Amniotic epithelial cell (primary cell): ENCODE measurements at regions not wholly inside any gene's neighbourhood (a gene's known extent, or its start where the extent isn't known, plus 50 kb on each side); places are given as distances from the start of the nearest gene placed in this dataset.

Source experiments
- DNase-seq: peaks from one replicate; pipeline ENCODE4 v3.0.0-alpha.2; 2010; ENCODE audit warnings: low read depth

DNA sequence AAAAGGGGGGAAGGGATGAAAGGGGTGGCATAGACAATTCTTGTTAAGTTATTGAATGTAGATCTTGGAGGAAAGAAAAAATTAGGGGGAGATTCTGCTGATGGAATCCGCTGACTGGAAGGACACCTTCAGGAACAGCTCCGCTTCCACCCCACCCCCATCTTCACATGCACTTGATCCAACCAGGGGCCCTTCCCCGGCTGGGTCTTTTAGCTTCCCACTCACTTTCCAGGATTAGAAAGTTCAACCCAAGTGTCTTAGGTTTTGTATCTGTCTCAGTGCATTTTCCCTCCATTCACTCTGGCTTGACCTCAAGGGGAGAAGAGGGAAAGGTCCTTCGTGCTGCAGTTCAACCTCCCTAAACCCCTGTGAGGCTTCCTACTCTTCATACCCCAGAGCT, 141.4 kb downstream of the IRS2 start:
- no peak for DNase-seq

GRCh38 chr13:109644069-109644750, 142.2 kb downstream of the IRS2 start:
- no peak for DNase-seq

DNA sequence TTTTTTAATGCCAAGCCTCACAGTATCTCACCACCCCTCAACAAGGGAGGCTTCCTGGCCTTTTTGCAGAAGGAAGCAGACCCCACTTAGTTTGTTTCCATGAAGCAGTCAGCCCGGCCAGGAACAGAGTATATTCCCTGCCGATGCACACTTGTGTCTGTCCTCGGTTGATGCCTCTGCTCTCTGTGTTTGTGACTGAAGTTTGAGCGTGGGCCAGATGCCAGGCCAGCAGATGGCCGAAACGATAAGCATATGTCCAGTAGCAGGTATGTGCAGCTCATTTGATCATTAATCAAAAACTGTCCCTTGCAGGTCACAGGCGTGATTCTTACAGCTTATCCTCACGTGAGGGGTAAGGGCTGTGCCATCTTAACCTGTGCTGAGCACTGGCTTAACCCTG, 144.0 kb downstream of the IRS2 start:
- no peak for DNase-seq

DNA sequence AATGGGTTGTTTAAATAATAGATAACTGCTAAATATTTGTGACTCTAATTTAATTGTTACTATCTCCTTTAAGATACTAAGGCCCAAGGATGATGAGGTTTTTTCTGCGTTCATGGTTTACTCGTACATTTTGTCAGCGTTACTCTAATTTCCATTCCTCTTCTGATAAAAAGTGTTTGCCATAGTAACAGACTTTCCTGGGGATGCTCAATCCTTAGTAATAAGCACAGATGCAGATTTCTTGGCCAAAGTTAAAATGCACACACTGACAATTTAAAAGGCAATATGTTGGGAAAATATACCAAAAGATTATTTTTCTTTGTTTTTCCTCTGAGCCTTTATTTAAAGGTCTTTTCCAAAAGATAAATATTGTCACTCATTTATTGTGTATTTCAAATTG, 149.6 kb downstream of the IRS2 start:
- DNase-seq: no peak

DNA sequence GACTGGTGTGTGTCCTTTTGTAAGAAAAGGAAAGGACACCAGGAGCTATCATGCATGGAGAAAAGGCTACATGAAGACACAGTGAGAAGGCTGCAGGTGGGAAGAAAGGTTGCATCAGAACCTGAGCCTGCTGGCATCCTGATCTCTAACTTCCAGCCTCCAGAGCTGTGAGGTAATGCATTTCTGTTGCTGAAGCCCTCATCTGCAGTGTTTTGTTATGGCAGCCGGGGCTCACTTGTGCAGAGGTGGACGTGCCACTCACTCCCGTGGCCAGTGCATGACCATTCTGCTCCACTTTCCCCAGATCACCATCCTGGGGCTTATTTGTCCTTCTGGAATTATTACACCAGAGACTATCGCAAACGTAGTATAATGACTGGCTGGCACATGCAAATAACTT, 155.3 kb downstream of the IRS2 start:
- DNase-seq: no peak

DNA sequence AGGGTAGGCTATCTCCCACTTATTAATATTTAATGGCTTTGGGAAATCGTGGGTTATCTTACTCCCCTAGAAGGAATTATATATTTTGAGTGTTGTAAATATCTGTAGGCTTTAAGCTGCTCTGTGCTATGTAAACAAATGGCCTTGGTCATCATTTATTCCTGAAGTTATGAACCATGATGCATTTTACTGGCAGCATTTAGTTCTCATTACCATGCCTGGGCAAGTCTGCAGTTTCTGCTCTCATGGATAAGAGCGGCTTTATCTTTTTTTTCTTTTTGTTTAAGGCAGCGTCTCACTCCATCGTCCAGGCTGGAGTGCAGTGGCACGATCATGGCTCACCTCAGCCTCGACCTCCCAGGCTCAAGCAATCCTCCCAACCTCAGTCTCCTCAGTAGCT, 156.1 kb downstream of the IRS2 start:
- no peak for DNase-seq

DNA sequence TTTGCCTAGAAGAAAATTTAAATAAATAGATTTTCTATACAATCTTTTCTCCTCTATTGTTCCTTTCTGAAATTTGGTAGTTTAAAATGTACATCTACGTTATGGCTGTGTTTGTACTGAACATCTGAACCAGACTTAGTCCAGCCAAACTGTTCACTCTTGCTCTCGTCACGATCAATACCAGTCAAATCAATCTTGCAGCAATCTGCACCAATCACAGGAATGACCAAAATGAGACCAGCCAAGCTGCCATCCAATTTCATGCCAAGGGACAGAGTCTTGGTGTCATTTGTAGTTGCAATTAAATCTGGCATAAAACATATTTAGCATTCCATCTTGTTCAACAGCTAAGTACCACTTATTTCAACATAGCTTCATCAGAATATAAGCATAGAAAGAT, 156.6 kb downstream of the IRS2 start:
- DNase-seq: no peak

- peak; percentile 51 for DNase-seq
These were observed 158.1 kb downstream of the IRS2 start for GRCh38 chr13:109628251-109628699.

- no peak for DNase-seq
These were observed 158.7 kb downstream of the IRS2 start for GRCh38 chr13:109627649-109628048.

DNA sequence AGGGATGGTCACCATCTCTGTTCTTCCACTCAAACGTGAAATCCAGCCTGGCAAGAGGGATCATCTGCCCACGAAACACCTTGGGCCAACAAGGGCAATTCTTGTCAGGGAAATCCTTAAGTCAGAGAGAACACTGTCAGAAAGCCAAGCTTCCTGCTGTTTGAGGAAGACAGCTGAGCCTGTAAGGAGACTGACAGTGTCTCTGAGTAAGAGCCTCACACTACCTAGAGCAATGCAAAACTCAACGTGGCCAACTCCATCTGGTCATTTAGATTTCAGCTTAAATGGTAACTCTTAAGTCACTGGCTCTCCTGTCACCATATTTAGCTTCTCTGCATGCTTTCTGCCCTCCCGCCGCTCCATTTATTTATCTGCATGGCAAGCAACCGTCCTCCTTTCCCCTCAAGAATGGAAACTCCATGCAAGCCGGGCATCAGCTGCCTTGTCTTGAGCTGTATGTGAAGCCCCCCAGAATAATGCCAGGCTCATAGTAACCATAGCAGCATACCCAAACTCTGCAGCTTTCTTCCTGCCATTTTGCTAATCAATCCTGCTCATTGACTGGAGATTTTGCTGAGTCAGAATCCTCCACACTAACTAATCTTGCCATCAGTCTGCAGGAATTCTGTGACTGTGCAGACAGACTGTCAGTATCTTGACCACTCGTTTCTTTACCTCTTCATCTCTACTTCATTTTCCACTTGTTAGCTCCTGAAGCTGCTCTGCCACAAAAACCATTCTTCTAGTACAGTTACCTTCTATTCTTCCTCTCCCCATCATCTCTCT, 159.8 kb downstream of the IRS2 start:
- no peak for DNase-seq

DNA sequence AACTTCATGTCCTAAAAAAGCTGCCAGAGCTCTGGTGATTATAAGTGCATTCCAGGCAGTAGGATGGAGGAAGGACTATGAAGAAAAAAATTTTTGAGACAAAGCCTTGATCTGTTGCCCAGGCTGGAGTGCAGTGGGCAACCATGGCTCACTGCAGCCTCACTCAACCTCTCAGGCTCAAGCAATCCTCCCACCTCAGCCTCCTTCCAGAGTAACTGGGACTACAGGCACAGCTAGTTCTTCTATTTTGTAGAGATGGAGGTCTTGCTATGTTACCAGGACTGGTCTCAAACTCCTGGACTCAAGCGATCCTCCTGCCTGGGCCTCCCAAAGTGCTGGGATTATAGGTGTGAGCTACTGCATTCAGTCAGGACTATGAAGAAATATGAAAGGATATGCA, 161.2 kb downstream of the IRS2 start:
- no peak for DNase-seq

- DNase-seq: no peak
These were observed 164.4 kb downstream of the IRS2 start for GRCh38 chr13:109622006-109622405.

DNA sequence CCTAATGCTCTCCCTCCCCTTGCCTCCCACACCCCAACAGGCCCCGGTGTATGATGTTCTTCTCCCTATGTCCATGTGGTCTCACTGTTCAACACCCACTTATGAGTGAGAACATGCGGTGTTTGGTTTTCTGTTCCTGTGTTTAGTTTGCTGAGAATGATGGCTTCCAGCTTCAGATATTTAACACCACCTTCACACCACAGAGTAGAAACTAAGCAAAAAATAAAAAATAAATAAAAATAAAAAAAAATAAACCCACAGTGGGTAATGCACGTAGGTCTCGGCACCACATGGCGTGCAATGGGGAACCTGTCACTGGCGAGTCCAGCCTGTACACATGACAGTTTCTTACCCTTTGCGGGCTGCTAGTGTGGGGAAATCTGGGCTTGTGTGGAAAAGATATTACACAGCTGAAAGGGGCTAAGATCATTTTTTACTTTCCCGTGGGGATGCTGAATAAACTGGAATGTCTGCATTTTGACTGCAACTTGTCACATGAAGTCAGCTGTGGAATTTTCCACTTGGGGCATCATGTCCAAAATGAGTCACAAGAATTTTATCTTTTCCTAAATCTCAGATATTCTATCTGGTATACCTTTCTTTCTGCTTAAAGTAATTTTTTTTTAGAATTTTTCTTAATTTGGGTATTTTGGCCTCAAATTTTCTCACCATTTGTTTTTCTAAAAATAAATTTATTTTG, 170.5 kb downstream of the IRS2 start:
- DNase-seq: no peak

DNA sequence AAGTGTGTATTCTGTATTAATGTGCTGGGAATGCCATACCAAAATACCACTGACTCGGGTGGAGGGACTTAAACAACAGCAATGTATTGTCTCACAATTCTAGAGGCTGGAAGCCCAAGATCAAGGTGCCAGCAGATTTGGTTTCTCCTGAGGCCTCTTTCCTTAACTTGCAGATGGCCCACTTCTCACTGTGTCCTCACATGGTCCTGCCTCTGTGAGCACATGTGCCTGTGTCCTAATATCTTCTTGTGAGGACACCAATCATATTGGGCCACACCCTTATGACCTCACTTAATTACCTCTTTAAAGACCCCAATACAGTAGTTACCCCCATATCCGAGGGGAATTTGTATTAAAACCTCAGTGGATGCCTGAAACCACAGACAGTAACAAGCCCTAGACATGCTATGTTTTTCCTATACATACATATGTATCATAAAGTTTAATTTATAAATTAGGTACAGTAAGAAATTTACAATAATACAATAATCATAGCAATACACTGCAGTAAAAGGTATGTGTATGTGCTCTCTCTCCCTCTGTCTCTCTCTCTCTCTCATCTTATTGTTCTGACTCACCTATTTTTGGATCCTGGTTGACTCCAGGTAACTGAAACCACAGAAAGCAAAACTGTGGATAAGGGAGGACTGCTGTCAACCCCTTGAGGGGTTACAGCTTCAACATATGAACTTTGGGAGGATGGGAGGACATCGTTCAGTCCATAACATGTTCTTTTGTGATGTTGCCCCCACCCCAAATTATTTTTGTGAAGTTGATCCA, 174.3 kb downstream of the IRS2 start:
- DNase-seq: no peak

DNA sequence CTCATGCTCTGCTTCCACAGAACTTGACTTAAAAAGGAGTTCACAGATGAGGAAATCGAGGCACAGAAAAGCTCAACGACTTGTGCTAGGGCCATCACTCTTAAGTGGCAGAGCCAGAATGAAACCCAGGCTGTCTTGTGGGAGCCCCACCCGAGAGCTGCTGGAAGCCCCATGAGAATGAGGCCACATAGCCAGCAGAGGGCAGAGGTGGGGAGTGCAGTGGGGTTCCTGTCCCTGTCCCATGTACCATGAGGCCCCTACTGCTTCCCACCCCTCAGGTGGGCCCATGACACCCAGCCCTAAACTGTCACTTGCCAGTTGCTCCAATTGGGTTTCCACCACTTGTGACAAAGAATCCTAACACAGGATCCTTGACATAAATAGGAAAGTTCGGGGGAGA, 175.9 kb downstream of the IRS2 start:
- DNase-seq: no peak

- DNase-seq: no peak
These were observed 177.9 kb downstream of the IRS2 start for GRCh38 chr13:109608503-109608902.

- no peak for DNase-seq
These were observed 178.3 kb downstream of the IRS2 start for GRCh38 chr13:109608059-109608458.

GRCh38 chr13:109606520-109606919, 179.9 kb downstream of the IRS2 start:
- DNase-seq: peak; percentile 32

- no peak for DNase-seq
These were observed 180.5 kb downstream of the IRS2 start for GRCh38 chr13:109605846-109606245.

DNA sequence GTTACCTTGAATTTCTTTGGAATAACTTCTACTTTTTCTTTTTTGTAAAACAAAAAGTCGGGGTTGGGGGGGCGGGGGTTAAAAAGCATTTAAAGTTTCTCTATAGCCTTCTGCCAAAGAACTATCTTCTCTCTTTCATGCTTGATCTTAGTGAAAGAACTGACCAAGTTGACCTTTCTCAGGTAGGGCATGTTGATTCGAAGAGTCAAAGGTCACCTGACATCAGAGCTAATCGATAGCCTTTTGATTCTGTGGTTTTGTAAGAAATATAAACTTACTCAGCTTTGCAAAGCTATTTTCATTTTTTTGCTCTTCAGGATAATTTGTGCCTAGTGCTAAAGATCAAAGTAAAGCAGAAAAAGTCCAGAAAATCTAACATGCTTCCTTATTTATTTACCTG, 181.5 kb downstream of the IRS2 start:
- DNase-seq: no peak

DNA sequence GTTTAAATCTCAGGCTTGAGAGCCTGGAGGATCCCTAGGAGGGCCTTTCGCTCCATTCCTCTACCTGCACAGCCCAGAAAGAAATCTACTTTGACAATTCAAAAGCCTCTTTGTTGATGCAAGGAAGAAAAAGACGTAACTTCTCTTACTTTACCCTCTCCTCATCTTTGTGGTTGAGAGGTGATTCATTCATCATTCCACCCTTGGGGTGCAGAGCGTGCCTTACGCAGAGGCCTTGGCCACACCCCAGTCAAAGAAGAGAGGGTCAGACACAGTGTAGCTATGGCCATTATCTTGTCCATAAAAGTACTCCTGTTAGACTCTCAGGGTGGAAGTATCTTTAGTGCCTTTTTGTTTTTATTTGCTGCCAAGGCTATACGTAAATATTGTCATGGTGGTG, 184.0 kb downstream of the IRS2 start:
- peak; percentile 43 for DNase-seq
